ENCODE measurements at regions not wholly inside any gene's neighbourhood (a gene's known extent, or its start where the extent isn't known, plus 50 kb on each side); places are given as distances from the start of the nearest gene placed in this dataset.

- DNase-seq (ENCODE audit: low read depth, low spot score) (no peak), FAIRE-seq (no peak), ATAC-seq (no peak)
- no peak overlapping the region for H2AFZ ChIP-seq (ENCODE audit: control insufficient read depth, low read depth, low read length)
- H3K9me3 ChIP-seq (replicated peaks; ENCODE audit: control insufficient read depth, insufficient read depth, low read length) = no peaks in the 10 kb centered on the region
- H3K79me2 ChIP-seq (ENCODE audit: control insufficient read depth, insufficient read depth, low read length) = no peaks in the 10 kb centered on the region
- POLR2A ChIA-PET = no interaction called here
- 0% methylated on average over 2 of the region's 2 CpGs for whole genome bisulfite sequencing (ENCODE audit: insufficient coverage, insufficient replicate concordance, low lambda C conversion rate, missing lambda C conversion rate)
- H4K20me1 ChIP-seq (ENCODE audit: control insufficient read depth, insufficient read depth) = no peaks in the 10 kb centered on the region
- no peak overlapping the region for H3K27ac ChIP-seq (ENCODE audit: control insufficient read depth, insufficient read depth)
- no peaks in the 10 kb centered on the region for H3K36me3 ChIP-seq (ENCODE audit: control insufficient read depth in 2 of 2, insufficient read depth in 2 of 2, low read length in 1 of 2)
- CTCF ChIA-PET = no interaction called here
- RAD21 ChIA-PET (ENCODE audit: unreplicated experiment) = no interaction called here
- no peak for TF ChIP-seq BACH1 (IDR thresholded peaks at IDR 0.05; ENCODE audit: borderline replicate concordance)
- TF ChIP-seq NR2F1 (conservative IDR thresholded peaks at IDR 0.05) = no peak
- TF ChIP-seq IRF5 (IDR thresholded peaks at IDR 0.05; ENCODE audit: borderline replicate concordance) = no peak
- TF ChIP-seq CHD1 (IDR thresholded peaks at IDR 0.05; ENCODE audit: low read depth, low read length) = no peak
- TF ChIP-seq SRF (IDR thresholded peaks at IDR 0.05; ENCODE audit: low read depth in 2 of 2, low read length in 2 of 2) = no peak
- in situ Hi-C loops (cut with MboI) = no loop called here
- no peaks in the 10 kb centered on the region for H3K4me1 ChIP-seq (ENCODE audit: control insufficient read depth, insufficient read depth, low read length)
- BruUV-seq (replicated peaks) = no TSS peak
- H3K4me3 ChIP-seq = no peak overlapping the region
- no peak overlapping the region for H3K9ac ChIP-seq (ENCODE audit: control insufficient read depth, insufficient read depth, low read length)
- SMC1A ChIA-PET (ENCODE audit: uncharacterized antibody, unreplicated experiment) = no interaction called here
- H3K4me2 ChIP-seq (ENCODE audit: control insufficient read depth, insufficient read depth) = no peak overlapping the region
- H3K27me3 ChIP-seq (replicated peaks in 1 of 2; ENCODE audit: control insufficient read depth in 2 of 2, insufficient read depth in 2 of 2, low read length in 1 of 2) = no peaks in the 10 kb centered on the region
- intact Hi-C loops (cut with micrococcal nuclease; ENCODE audit: unreplicated experiment) = no loop called here
Observed at GRCh38 chr21:22311741-22312462, 1313.7 kb downstream of the NCAM2 start.

- POLR2A ChIA-PET = no interaction called here
- TF ChIP-seq IRF5 (IDR thresholded peaks at IDR 0.05; ENCODE audit: borderline replicate concordance) (no peak), SPI1 (IDR thresholded peaks at IDR 0.05; ENCODE audit: borderline replicate concordance, insufficient read depth, low read depth, low read length) (no peak), RAD21 (IDR thresholded peaks at IDR 0.05; ENCODE audit: insufficient read depth, low read depth, low read length) (no peak), NFYA (IDR thresholded peaks at IDR 0.05; ENCODE audit: borderline replicate concordance, low read depth, low read length) (no peak), SREBF2 (IDR thresholded peaks at IDR 0.05; ENCODE audit: low read length) (no peak), BRCA1 (IDR thresholded peaks at IDR 0.05; ENCODE audit: low read depth, low read length) (no peak), ESRRA (IDR thresholded peaks at IDR 0.05; ENCODE audit: low read length) (no peak), NR2F1 (conservative IDR thresholded peaks at IDR 0.05) (no peak)
- TF ChIP-seq, protein P1, sequence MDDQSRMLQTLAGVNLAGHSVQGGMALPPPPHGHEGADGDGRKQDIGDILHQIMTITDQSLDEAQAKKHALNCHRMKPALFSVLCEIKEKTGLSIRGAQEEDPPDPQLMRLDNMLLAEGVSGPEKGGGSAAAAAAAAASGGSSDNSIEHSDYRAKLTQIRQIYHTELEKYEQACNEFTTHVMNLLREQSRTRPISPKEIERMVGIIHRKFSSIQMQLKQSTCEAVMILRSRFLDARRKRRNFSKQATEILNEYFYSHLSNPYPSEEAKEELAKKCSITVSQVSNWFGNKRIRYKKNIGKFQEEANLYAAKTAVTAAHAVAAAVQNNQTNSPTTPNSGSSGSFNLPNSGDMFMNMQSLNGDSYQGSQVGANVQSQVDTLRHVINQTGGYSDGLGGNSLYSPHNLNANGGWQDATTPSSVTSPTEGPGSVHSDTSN (IDR thresholded peaks at IDR 0.05; ENCODE audit: insufficient replicate concordance, low read depth, low read length) = no peak
Observed at GRCh38 chr21:22314963-22315362, 1316.8 kb downstream of the NCAM2 start.

More at GRCh38 chr21:22314963-22315362, 1316.8 kb downstream of the NCAM2 start:
- no peak for DNase-seq (ENCODE audit: low read depth, low spot score)
- intact Hi-C loops (cut with micrococcal nuclease; ENCODE audit: unreplicated experiment) = no loop called here
- RAD21 ChIA-PET (ENCODE audit: unreplicated experiment) = no interaction called here
- H3K27me3 ChIP-seq (replicated peaks in 1 of 2; ENCODE audit: control insufficient read depth in 2 of 2, insufficient read depth in 2 of 2, low read length in 1 of 2) = no peaks in the 10 kb centered on the region
- SMC1A ChIA-PET (ENCODE audit: uncharacterized antibody, unreplicated experiment) = no interaction called here
- no peak overlapping the region for H2AFZ ChIP-seq (ENCODE audit: control insufficient read depth, low read depth, low read length)
- CTCF ChIA-PET = no interaction called here
- H3K9me3 ChIP-seq (replicated peaks; ENCODE audit: control insufficient read depth, insufficient read depth, low read length) = no peaks in the 10 kb centered on the region
- no peaks in the 10 kb centered on the region for H4K20me1 ChIP-seq (ENCODE audit: control insufficient read depth, insufficient read depth)
- no peaks in the 10 kb centered on the region for H3K4me1 ChIP-seq (ENCODE audit: control insufficient read depth, insufficient read depth, low read length)
- no peak overlapping the region for H3K4me2 ChIP-seq (ENCODE audit: control insufficient read depth, insufficient read depth)
- no TSS peak for BruUV-seq (replicated peaks)
- in situ Hi-C loops (cut with MboI) = no loop called here
- no peak for FAIRE-seq
- no peaks in the 10 kb centered on the region for H3K36me3 ChIP-seq (ENCODE audit: control insufficient read depth in 2 of 2, insufficient read depth in 2 of 2, low read length in 1 of 2)
- H3K27ac ChIP-seq (ENCODE audit: control insufficient read depth, insufficient read depth) = no peak overlapping the region
- no peak for ATAC-seq
- WGBS (ENCODE audit: insufficient coverage, insufficient replicate concordance, low lambda C conversion rate, missing lambda C conversion rate) = 0% methylated on average over 1 of the region's 1 CpG
- no peaks in the 10 kb centered on the region for H3K79me2 ChIP-seq (ENCODE audit: control insufficient read depth, insufficient read depth, low read length)
- no peak overlapping the region for H3K4me3 ChIP-seq
- no peak overlapping the region for H3K9ac ChIP-seq (ENCODE audit: control insufficient read depth, insufficient read depth, low read length)
